Stomach (tissue), 4 donors: ENCODE measurements at regions not wholly inside any gene's neighbourhood (a gene's known extent, or its start where the extent isn't known, plus 50 kb on each side); places are given as distances from the start of the nearest gene placed in this dataset.

ENCODE experiments used
- POLR2AphosphoS5 ChIP-seq, 3 donors: sonication (generic); formaldehyde crosslinking; IDR thresholded peaks; one replicate each; pipeline ENCODE4 v1.6.1; 2016; ENCODE audit warnings: antibody characterized with exemption in 3 of 3
- TF ChIP-seq, protein P1 (sequence below), 7 experiments: fragments of 450-650 bp in 4 of 7; fragments of 200-600 bp in 3 of 7; sonication (generic) in 3 of 7; IDR thresholded peaks; one replicate each; pipeline ENCODE4 v1.5.1; 2016 to 2019; ENCODE audit warnings: antibody characterized with exemption in 7 of 7, control low read depth in 2 of 7, mild to moderate bottlenecking in 1 of 7

GRCh38 chr15:95850837-95851236 is 479.7 kb upstream of the NR2F2 start:
- TF ChIP-seq, protein P1, sequence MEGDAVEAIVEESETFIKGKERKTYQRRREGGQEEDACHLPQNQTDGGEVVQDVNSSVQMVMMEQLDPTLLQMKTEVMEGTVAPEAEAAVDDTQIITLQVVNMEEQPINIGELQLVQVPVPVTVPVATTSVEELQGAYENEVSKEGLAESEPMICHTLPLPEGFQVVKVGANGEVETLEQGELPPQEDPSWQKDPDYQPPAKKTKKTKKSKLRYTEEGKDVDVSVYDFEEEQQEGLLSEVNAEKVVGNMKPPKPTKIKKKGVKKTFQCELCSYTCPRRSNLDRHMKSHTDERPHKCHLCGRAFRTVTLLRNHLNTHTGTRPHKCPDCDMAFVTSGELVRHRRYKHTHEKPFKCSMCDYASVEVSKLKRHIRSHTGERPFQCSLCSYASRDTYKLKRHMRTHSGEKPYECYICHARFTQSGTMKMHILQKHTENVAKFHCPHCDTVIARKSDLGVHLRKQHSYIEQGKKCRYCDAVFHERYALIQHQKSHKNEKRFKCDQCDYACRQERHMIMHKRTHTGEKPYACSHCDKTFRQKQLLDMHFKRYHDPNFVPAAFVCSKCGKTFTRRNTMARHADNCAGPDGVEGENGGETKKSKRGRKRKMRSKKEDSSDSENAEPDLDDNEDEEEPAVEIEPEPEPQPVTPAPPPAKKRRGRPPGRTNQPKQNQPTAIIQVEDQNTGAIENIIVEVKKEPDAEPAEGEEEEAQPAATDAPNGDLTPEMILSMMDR (IDR thresholded peaks at IDR 0.05) = no peak
- no peak for TF ChIP-seq POLR2AphosphoS5 (IDR thresholded peaks at IDR 0.05)
